GM12873 (cell line): ENCODE measurements at regions not wholly inside any gene's neighbourhood (a gene's known extent, or its start where the extent isn't known, plus 50 kb on each side); places are given as distances from the start of the nearest gene placed in this dataset.

Experiments
- CTCF ChIP-seq: IDR thresholded peaks from 2 replicates; pipeline ENCODE4 v1.5.1; 2012; ENCODE audit warnings: low read depth, mild to moderate bottlenecking, moderate library complexity, low read length, control low read depth; ENCODE audit not compliant: insufficient read depth; ENCODE audit errors: missing control alignments

- no peak for TF ChIP-seq CTCF
Measured at GRCh38 chr10:36994886-36995285, 130.5 kb upstream of the ANKRD30A start.

GRCh38 chr10:36989233-36989632 lies 136.2 kb upstream of the ANKRD30A start:
- no peak for TF ChIP-seq CTCF

- TF ChIP-seq CTCF = no peak
Measured at GRCh38 chr10:36946598-36946997, 178.8 kb upstream of the ANKRD30A start.

GRCh38 chr10:36943544-36943943 lies 181.9 kb upstream of the ANKRD30A start:
- no peak for TF ChIP-seq CTCF

- TF ChIP-seq CTCF = no peak
Measured at GRCh38 chr10:36942616-36943015, 182.8 kb upstream of the ANKRD30A start.

GRCh38 chr10:36903040-36903439 lies 222.4 kb upstream of the ANKRD30A start:
- no peak for TF ChIP-seq CTCF

GRCh38 chr10:36899652-36900051 lies 225.7 kb upstream of the ANKRD30A start:
- TF ChIP-seq CTCF = no peak

GRCh38 chr10:36888925-36889573 lies 236.3 kb upstream of the ANKRD30A start:
- peak; percentile 82 for TF ChIP-seq CTCF
